HG02763 (cell line): ENCODE measurements at regions not wholly inside any gene's neighbourhood (a gene's known extent, or its start where the extent isn't known, plus 50 kb on each side); places are given as distances from the start of the nearest gene placed in this dataset.

Experiments
- ATAC-seq: cut with Tn5 transposase; IDR thresholded peaks from one replicate; pipeline ENCODE4 v1.9.1; 2021; ENCODE audit warnings: mild to moderate bottlenecking, moderate library complexity; ENCODE audit not compliant: unreplicated experiment

GRCh38 chr16:87248714-87249113 is 68.5 kb downstream of the C16orf95 start:
- ATAC-seq = no peak

GRCh38 chr16:87249425-87249824 is 67.8 kb downstream of the C16orf95 start:
- no peak for ATAC-seq

- no peak for ATAC-seq
These were observed 66.7 kb downstream of the C16orf95 start for GRCh38 chr16:87250431-87250960.

GRCh38 chr16:87252269-87252970 is 64.8 kb downstream of the C16orf95 start:
- ATAC-seq = no peak
